ENCODE measurements at regions not wholly inside any gene's neighbourhood (a gene's known extent, or its start where the extent isn't known, plus 50 kb on each side); places are given as distances from the start of the nearest gene placed in this dataset.

DNA sequence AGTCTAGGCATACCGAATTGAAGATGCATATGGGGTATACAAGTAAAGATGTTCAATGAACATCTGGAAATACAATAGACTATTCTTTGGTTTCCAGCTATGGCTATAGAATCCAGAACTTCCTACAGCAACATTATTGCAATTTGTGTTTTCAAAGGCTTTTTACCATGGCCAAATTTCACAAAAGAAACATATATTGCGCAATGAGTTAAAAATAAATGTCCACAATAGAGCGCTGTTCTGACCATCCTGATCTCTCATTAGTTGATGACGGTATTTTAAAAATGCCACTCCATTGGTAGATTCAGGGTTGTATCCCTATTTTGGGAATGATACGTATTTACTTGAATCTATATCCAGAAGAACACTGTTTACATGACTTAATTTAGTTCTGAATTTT is 139.2 kb downstream of the LINC00632 start:
- H3K36me3 Mint-ChIP-seq (ENCODE audit: low read depth): no peaks in the 10 kb centered on the region
- H3K9me3 Mint-ChIP-seq: no peaks in the 10 kb centered on the region
- no peaks in the 10 kb centered on the region for H3K27me3 Mint-ChIP-seq (ENCODE audit: low read depth)
- no peaks in the 10 kb centered on the region for H3K4me1 Mint-ChIP-seq (ENCODE audit: low read depth)
- no peak overlapping the region for H3K27ac Mint-ChIP-seq
- no peak overlapping the region for H3K4me3 Mint-ChIP-seq

DNA sequence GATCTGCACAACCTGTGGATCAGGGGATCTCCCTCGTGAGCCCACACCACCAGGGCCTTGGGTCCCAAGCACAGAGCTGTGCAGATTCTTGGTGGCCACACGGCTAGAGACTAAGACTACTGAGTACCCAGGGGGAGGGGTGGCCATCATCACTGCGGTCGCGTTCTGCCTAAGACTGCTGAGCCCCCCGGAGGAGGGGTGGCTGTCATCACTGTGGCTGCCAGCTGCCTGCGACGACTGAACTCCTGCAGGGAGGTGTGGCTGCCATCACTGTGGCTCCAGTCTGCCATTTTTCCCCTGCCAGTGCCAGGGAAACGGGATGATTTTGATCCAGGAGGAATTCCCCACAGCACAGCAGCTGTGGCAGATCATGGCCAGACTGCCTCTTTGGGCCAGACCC is 141.7 kb upstream of the SPANXB1 start:
- Mint-ChIP-seq H3K27ac (no peak overlapping the region), H3K27me3 (ENCODE audit: low read depth) (no peaks in the 10 kb centered on the region), H3K36me3 (ENCODE audit: low read depth) (no peaks in the 10 kb centered on the region), H3K9me3 (no peaks in the 10 kb centered on the region), H3K4me1 (ENCODE audit: low read depth) (no peaks in the 10 kb centered on the region), H3K4me3 (no peak overlapping the region)

DNA sequence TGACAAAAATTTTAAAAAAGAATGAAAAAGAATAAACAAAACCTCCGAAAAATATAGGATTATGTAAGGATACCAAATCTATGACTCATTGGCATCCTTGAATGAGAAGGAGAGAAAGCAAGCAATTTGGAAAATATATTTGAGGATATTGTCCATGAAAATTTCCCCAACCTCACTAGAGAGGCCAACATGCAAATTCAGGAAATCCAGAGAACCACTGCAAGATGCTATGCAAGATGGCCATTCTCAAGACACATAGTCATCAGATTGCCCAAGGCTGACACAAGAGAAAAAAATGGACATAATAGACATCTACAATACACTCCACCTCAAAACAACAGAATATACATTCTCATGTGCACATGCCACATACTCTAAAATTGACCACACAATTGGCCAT is 135.9 kb upstream of the SPANXB1 start:
- Mint-ChIP-seq H3K4me3 (no peak overlapping the region), H3K9me3 (no peaks in the 10 kb centered on the region), H3K27ac (no peak overlapping the region)

GRCh38 chrX:140912606-140913005 is 89.8 kb upstream of the SPANXB1 start:
- no peak overlapping the region for H3K27ac Mint-ChIP-seq
- H3K9me3 Mint-ChIP-seq: no peaks in the 10 kb centered on the region
- H3K27me3 Mint-ChIP-seq (ENCODE audit: low read depth): no peaks in the 10 kb centered on the region
- peaks cover 1% of the 10 kb centered on the region for H3K36me3 Mint-ChIP-seq (ENCODE audit: low read depth)
- no peak overlapping the region for H3K4me3 Mint-ChIP-seq
- H3K4me1 Mint-ChIP-seq (ENCODE audit: low read depth): peaks cover 9% of the 10 kb centered on the region

More for the DNA sequence above, 135.9 kb upstream of the SPANXB1 start:
- H3K4me1 Mint-ChIP-seq (ENCODE audit: low read depth): no peaks in the 10 kb centered on the region
- no peaks in the 10 kb centered on the region for H3K27me3 Mint-ChIP-seq (ENCODE audit: low read depth)
- no peaks in the 10 kb centered on the region for H3K36me3 Mint-ChIP-seq (ENCODE audit: low read depth)

- H3K4me1 Mint-ChIP-seq (ENCODE audit: low read depth): peaks cover 16% of the 10 kb centered on the region
Measured at GRCh38 chrX:140913802-140914501, 88.4 kb upstream of the SPANXB1 start.

DNA sequence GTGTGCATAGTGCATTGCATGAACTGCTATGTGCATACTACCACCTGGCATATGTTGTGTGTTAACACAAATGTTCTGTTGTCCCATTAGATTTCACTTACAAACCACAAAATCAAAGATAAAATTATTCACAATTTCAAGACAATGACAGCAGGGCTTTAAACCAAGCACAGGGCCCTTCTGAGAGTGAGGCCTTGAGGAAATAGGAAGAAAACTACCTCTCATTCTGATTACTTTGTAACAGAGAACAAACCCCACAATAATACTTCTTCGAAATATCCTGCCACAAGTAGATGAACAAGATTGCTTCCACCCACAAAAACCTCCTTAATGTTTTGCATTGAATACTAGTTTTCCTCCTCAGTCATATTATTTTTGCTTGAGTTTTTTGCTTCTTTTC is 85.5 kb upstream of the SPANXB1 start:
- Mint-ChIP-seq H3K4me3 (no peak overlapping the region), H3K36me3 (ENCODE audit: low read depth) (peaks cover 1% of the 10 kb centered on the region), H3K4me1 (ENCODE audit: low read depth) (peaks cover 16% of the 10 kb centered on the region), H3K9me3 (no peaks in the 10 kb centered on the region), H3K27ac (peak overlapping the region; percentile 88), H3K27me3 (ENCODE audit: low read depth) (no peaks in the 10 kb centered on the region)

More at GRCh38 chrX:140913802-140914501, 88.4 kb upstream of the SPANXB1 start:
- Mint-ChIP-seq H3K36me3 (ENCODE audit: low read depth) (peaks cover 1% of the 10 kb centered on the region), H3K27ac (no peak overlapping the region), H3K4me3 (no peak overlapping the region), H3K27me3 (ENCODE audit: low read depth) (no peaks in the 10 kb centered on the region), H3K9me3 (no peaks in the 10 kb centered on the region)

GRCh38 chrX:140917354-140918115 is 84.9 kb upstream of the SPANXB1 start:
- H3K27me3 Mint-ChIP-seq (ENCODE audit: low read depth): no peaks in the 10 kb centered on the region
- peak overlapping the region; percentile 46 for H3K4me3 Mint-ChIP-seq
- peaks cover 1% of the 10 kb centered on the region for H3K36me3 Mint-ChIP-seq (ENCODE audit: low read depth)
- H3K27ac Mint-ChIP-seq: peak overlapping the region; percentile 88
- H3K4me1 Mint-ChIP-seq (ENCODE audit: low read depth): peaks cover 16% of the 10 kb centered on the region
- H3K9me3 Mint-ChIP-seq: no peaks in the 10 kb centered on the region

DNA sequence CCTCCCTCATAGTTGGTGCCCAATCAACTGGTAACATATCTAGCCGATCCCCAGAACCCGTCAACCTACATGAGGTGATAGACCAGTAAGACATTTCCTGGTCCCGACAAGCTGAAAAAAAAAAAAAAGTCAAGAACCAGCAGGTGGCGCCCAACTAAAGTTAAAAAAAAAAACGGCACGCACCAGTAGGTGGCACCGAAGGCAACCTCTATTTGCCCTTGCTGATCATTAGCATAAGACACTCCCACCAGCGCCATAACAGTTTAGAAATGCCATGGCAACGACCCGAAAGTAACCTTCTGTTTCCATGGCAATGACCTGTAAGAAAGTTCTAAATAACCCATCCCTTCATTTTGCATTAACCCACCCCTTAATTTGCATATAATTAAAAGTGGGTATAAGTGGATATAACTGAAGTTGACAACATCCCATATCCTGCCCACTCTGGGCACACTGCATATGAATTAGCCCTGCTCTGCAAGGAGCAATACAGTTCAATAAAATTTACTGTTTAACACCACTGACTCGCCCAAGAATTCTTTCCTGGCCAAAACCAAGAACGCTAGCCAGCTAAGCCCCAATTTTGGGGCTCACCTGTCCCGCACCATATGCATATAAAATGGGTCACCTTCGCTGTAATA is 83.9 kb upstream of the SPANXB1 start:
- Mint-ChIP-seq H3K4me1 (ENCODE audit: low read depth) (peaks cover 16% of the 10 kb centered on the region), H3K9me3 (no peaks in the 10 kb centered on the region), H3K4me3 (no peak overlapping the region), H3K36me3 (ENCODE audit: low read depth) (peaks cover 1% of the 10 kb centered on the region), H3K27me3 (ENCODE audit: low read depth) (no peaks in the 10 kb centered on the region), H3K27ac (peak overlapping the region; percentile 88)

DNA sequence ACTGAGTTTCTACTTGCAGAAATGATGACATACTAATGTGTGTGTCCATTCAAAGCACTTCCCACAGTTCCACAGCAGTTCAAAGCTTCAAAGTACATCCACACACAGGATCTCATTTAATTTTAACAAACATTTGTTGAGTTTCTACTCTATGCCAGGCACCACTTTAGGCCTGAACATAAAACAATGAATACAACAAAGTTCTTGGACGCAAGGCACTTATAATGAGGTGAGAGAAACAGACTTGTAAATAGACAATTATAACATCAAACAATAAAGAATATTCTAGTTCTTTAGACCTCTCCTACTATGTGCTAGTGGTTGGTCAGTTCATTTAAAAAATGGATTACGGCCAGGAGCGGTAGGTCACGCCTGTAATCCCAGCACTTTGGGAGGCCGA is 82.0 kb upstream of the SPANXB1 start:
- Mint-ChIP-seq H3K27me3 (ENCODE audit: low read depth) (no peaks in the 10 kb centered on the region), H3K27ac (no peak overlapping the region), H3K4me3 (no peak overlapping the region), H3K36me3 (ENCODE audit: low read depth) (peaks cover 1% of the 10 kb centered on the region), H3K9me3 (no peaks in the 10 kb centered on the region), H3K4me1 (ENCODE audit: low read depth) (peaks cover 16% of the 10 kb centered on the region)

- peaks cover 2% of the 10 kb centered on the region for H3K4me1 Mint-ChIP-seq (ENCODE audit: low read depth)
- H3K36me3 Mint-ChIP-seq (ENCODE audit: low read depth): no peaks in the 10 kb centered on the region
- H3K9me3 Mint-ChIP-seq: no peaks in the 10 kb centered on the region
- no peak overlapping the region for H3K27ac Mint-ChIP-seq
- H3K27me3 Mint-ChIP-seq (ENCODE audit: low read depth): no peaks in the 10 kb centered on the region
- no peak overlapping the region for H3K4me3 Mint-ChIP-seq
Measured at GRCh38 chrX:140923118-140923517, 79.3 kb upstream of the SPANXB1 start.

- H3K4me1 Mint-ChIP-seq (ENCODE audit: low read depth): no peaks in the 10 kb centered on the region
- no peak overlapping the region for H3K4me3 Mint-ChIP-seq
- H3K27ac Mint-ChIP-seq: no peak overlapping the region
- no peaks in the 10 kb centered on the region for H3K9me3 Mint-ChIP-seq
- H3K27me3 Mint-ChIP-seq (ENCODE audit: low read depth): no peaks in the 10 kb centered on the region
- no peaks in the 10 kb centered on the region for H3K36me3 Mint-ChIP-seq (ENCODE audit: low read depth)
Measured at GRCh38 chrX:140928739-140929138, 73.7 kb upstream of the SPANXB1 start.

GRCh38 chrX:140933016-140933415 is 69.4 kb upstream of the SPANXB1 start:
- Mint-ChIP-seq H3K4me1 (ENCODE audit: low read depth) (no peaks in the 10 kb centered on the region), H3K27ac (no peak overlapping the region), H3K4me3 (no peak overlapping the region), H3K9me3 (no peaks in the 10 kb centered on the region), H3K36me3 (ENCODE audit: low read depth) (no peaks in the 10 kb centered on the region), H3K27me3 (ENCODE audit: low read depth) (no peaks in the 10 kb centered on the region)

DNA sequence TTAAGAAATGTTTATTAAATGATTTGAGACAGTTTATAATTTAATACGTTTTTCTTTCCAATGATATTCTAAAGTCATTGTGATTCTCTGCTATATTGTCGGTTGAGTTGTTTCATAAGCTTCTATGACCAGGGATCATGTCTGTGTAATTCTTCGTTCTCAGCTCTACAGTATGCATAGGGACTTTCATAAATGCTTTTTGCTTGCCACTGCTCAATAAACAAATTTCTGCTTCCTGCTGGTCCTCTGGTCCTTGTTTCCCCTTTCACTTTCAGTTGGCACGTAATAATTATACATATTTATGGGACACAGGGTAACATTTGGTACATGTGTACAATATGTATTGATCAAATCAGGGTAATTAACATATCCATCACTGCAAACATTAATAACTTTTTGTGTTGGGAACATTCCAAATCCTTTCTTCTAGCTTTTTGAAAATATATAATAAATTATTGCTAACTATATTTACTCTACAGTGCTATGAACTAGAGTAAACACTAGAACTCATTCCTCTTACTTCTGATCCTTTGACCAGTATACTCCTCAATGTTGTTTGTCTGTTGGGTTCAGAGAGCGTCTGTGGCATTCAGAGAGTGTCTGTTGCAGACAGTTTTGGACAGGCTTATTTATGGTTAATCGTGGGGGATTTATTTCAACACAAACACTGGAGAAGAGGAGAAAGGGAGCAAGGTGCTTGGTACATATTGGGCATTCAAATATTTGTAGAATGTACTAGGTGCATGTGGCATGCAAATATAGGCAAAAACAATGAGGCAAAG is 68.3 kb upstream of the SPANXB1 start:
- no peaks in the 10 kb centered on the region for H3K9me3 Mint-ChIP-seq
- no peaks in the 10 kb centered on the region for H3K36me3 Mint-ChIP-seq (ENCODE audit: low read depth)
- no peak overlapping the region for H3K27ac Mint-ChIP-seq
- no peaks in the 10 kb centered on the region for H3K27me3 Mint-ChIP-seq (ENCODE audit: low read depth)
- no peaks in the 10 kb centered on the region for H3K4me1 Mint-ChIP-seq (ENCODE audit: low read depth)
- no peak overlapping the region for H3K4me3 Mint-ChIP-seq

DNA sequence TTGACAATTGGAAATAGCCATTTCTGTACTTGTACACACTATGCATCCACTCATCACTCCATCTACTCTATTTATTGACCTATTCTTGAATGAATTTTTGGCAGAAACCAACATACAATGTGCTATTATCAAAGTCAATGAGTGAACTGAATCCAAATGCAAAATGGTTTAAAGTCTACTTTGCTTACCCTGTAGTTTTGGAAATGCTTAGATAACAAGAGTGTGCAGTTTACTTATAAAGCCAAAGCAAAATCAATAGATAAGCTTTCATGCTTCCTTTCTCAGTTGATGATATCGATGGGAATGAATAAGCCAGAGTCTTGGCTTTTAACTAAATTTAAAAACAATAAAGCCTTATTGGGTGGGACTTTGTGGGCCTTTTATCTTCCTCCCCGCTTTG is 58.9 kb upstream of the SPANXB1 start:
- Mint-ChIP-seq H3K9me3 (no peaks in the 10 kb centered on the region), H3K27me3 (ENCODE audit: low read depth) (no peaks in the 10 kb centered on the region), H3K27ac (no peak overlapping the region), H3K4me3 (no peak overlapping the region), H3K36me3 (ENCODE audit: low read depth) (no peaks in the 10 kb centered on the region), H3K4me1 (ENCODE audit: low read depth) (no peaks in the 10 kb centered on the region)
